ENCODE measurements at regions not wholly inside any gene's neighbourhood (a gene's known extent, or its start where the extent isn't known, plus 50 kb on each side); places are given as distances from the start of the nearest gene placed in this dataset.

DNA sequence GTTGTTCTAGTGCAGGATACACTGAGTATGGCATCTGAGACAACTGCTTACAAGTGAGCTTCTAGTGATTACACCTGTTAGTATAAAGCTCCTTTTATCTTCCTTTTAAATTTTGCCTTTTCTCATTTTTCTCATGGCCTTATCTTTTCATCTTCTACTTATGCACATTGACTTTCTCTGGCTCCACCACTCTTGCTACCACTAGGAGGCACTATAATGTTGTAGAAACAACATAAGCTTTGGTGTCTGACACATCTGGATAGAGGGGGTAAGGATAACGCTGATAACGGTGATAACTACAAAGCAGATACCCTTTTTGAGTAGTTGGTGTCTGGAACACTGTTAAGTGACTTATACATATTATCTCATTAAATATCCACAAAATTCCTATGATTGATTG lies 187.4 kb upstream of the TEX13C start:
- TF ChIP-seq POLR2A (IDR thresholded peaks at IDR 0.05) = no peak
- TF ChIP-seq, protein P1, sequence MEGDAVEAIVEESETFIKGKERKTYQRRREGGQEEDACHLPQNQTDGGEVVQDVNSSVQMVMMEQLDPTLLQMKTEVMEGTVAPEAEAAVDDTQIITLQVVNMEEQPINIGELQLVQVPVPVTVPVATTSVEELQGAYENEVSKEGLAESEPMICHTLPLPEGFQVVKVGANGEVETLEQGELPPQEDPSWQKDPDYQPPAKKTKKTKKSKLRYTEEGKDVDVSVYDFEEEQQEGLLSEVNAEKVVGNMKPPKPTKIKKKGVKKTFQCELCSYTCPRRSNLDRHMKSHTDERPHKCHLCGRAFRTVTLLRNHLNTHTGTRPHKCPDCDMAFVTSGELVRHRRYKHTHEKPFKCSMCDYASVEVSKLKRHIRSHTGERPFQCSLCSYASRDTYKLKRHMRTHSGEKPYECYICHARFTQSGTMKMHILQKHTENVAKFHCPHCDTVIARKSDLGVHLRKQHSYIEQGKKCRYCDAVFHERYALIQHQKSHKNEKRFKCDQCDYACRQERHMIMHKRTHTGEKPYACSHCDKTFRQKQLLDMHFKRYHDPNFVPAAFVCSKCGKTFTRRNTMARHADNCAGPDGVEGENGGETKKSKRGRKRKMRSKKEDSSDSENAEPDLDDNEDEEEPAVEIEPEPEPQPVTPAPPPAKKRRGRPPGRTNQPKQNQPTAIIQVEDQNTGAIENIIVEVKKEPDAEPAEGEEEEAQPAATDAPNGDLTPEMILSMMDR (IDR thresholded peaks at IDR 0.05) = no peak

All from prostate gland (tissue), 2 donors.